A549 (cell line): ENCODE measurements at regions not wholly inside any gene's neighbourhood (a gene's known extent, or its start where the extent isn't known, plus 50 kb on each side); places are given as distances from the start of the nearest gene placed in this dataset.
"Not testable (repeated sequence)": the region's sequence is repeated elsewhere in the genome, so short reads cannot be mapped to it uniquely, and the experiment has no call there.

Experiments
- ATAC-seq, 2 experiments: fragments of 200-7000 bp in 1 of 2; fragments of >200 bp in 1 of 2; cut with Nextera tagmentation in 1 of 2; cut with Tn5 transposase in 1 of 2; 3 replicates each; pipeline versions ENCODE4 v1.8.0 to v1.9.1; 2018 to 2020; ENCODE audit warnings: mild to moderate bottlenecking in 1 of 2, moderate library complexity in 1 of 2
- CTCF ChIA-PET: fragments of 300-600 bp; sonication (Branson Sonifier 250); formaldehyde crosslinking; extraction: SDS; loops from one replicate; lab custom pipeline; 2021; ENCODE audit warnings: antibody characterized with exemption, inconsistent platforms; lab: Yijun Ruan, JAX
- POLR2A ChIA-PET: fragments of 350-600 bp; formaldehyde crosslinking; extraction: SDS; loops from one replicate; lab custom pipeline; 2021; ENCODE audit warnings: antibody characterized with exemption, inconsistent platforms; lab: Yijun Ruan, JAX
- DNase-seq, 2 experiments: peaks; one replicate each; pipeline versions ENCODE4 v3.0.0 to v3.0.0-alpha.2; 2011 to 2016; ENCODE audit warnings: low read depth in 1 of 2, low spot score in 1 of 2
- FAIRE-seq: peaks from 2 replicates; lab custom pipeline; 2011; peaks lifted over from hg19 to GRCh38; lab: Jason Lieb, UNC
- H3K27ac ChIP-seq, 2 experiments: fragments of >200 bp; sonication (Bioruptor Twin); formaldehyde crosslinking; 3 replicates each; pipeline ENCODE4 v1.5.1; 2016 to 2017
- H3K4me1 ChIP-seq: fragments of >200 bp; sonication (Bioruptor Twin); formaldehyde crosslinking; 3 replicates; pipeline ENCODE4 v1.6.1; 2016
- H3K4me2 ChIP-seq: fragments of >200 bp; sonication (Bioruptor Twin); formaldehyde crosslinking; 3 replicates; pipeline ENCODE4 v1.6.1; 2016
- H3K4me3 ChIP-seq: fragments of >200 bp; sonication (Bioruptor Twin); formaldehyde crosslinking; 3 replicates; pipeline ENCODE4 v1.5.1; 2016
- H3K9me3 ChIP-seq: fragments of >200 bp; sonication (Bioruptor Twin); formaldehyde crosslinking; 3 replicates; pipeline ENCODE4 v1.6.1; 2016
- BCL3 ChIP-seq: fragments of >200 bp; sonication (Bioruptor Twin); formaldehyde crosslinking; IDR thresholded peaks from 3 replicates; pipeline ENCODE4 v1.6.1; 2016
- BHLHE40 ChIP-seq: IDR thresholded peaks from 2 replicates; pipeline ENCODE4 v1.6.1; 2012; ENCODE audit warnings: low read depth, low read length, inconsistent platforms
- CBX8 ChIP-seq: fragments of 200-600 bp; sonication (generic); IDR thresholded peaks from 2 replicates; pipeline ENCODE4 v1.6.1; 2016
- CEBPB ChIP-seq, 2 experiments: fragments of >200 bp in 1 of 2; sonication (Bioruptor Twin) in 1 of 2; formaldehyde crosslinking in 1 of 2; IDR thresholded peaks; 2 replicates each; pipeline ENCODE4 v1.6.1; 2012 to 2016
- CHD4 ChIP-seq: fragments of 200-600 bp; sonication (generic); IDR thresholded peaks from 2 replicates; pipeline ENCODE4 v1.6.1; 2016; ENCODE audit warnings: antibody characterized with exemption, mild to moderate bottlenecking, borderline replicate concordance
- ELK1 ChIP-seq: fragments of 150-350 bp; IDR thresholded peaks from 2 replicates; pipeline ENCODE4 v1.6.1; 2014; ENCODE audit warnings: low read depth, mild to moderate bottlenecking, low read length
- EP300 ChIP-seq, 2 experiments: fragments of >200 bp; sonication (Bioruptor Twin); formaldehyde crosslinking; IDR thresholded peaks; 2 replicates in 1 of 2; 3 replicates in 1 of 2; pipeline ENCODE4 v1.6.1; 2016 to 2017
- ESRRA ChIP-seq: fragments of 150-350 bp; IDR thresholded peaks from 2 replicates; pipeline ENCODE4 v1.6.1; 2014; ENCODE audit warnings: mild to moderate bottlenecking, low read length, borderline replicate concordance
- FOSL2 ChIP-seq, 2 experiments: fragments of 450-650 bp in 1 of 2; fragments of >200 bp in 1 of 2; sonication (Bioruptor Twin) in 1 of 2; formaldehyde crosslinking; IDR thresholded peaks; 2 replicates each; pipeline versions ENCODE4 v1.5.0 to v1.6.1; 2016 to 2020; ENCODE audit warnings: mild to moderate bottlenecking in 1 of 2, moderate library complexity in 1 of 2
- FOXS1 ChIP-seq: fragments of 250-450 bp; sonication (Bioruptor Pico); IDR thresholded peaks from 2 replicates; pipeline ENCODE4 v1.5.0; 2020; ENCODE audit warnings: mild to moderate bottlenecking, moderate library complexity
- HDAC2 ChIP-seq: fragments of 200-600 bp; sonication (generic); IDR thresholded peaks from 2 replicates; pipeline ENCODE4 v1.6.1; 2016
- HEYL ChIP-seq: fragments of 250-450 bp; sonication (Bioruptor Pico); IDR thresholded peaks from 2 replicates; pipeline ENCODE4 v1.8.0; 2021; ENCODE audit warnings: mild to moderate bottlenecking, moderate library complexity
- JUN ChIP-seq, 2 experiments: fragments of >200 bp; sonication (Bioruptor Twin); formaldehyde crosslinking; IDR thresholded peaks; 2 replicates in 1 of 2; 3 replicates in 1 of 2; pipeline ENCODE4 v1.6.1; 2016 to 2017
- JUNB ChIP-seq: fragments of >200 bp; sonication (Bioruptor Twin); formaldehyde crosslinking; IDR thresholded peaks from 2 replicates; pipeline ENCODE4 v1.6.1; 2016
- KDM1A ChIP-seq: fragments of 200-600 bp; sonication (generic); IDR thresholded peaks from 2 replicates; pipeline ENCODE4 v1.6.1; 2016; ENCODE audit warnings: low read depth, mild to moderate bottlenecking
- KDM5A ChIP-seq: fragments of 200-600 bp; sonication (generic); IDR thresholded peaks from 2 replicates; pipeline ENCODE4 v1.6.1; 2016; ENCODE audit warnings: antibody characterized with exemption, mild to moderate bottlenecking
- MAFK ChIP-seq: fragments of 450-650 bp; IDR thresholded peaks from 2 replicates; pipeline ENCODE4 v1.6.1; 2014; ENCODE audit not compliant: partially characterized antibody
- MAX ChIP-seq: IDR thresholded peaks from 2 replicates; pipeline ENCODE4 v1.6.1; 2012
- RAD21 ChIP-seq, 2 experiments: fragments of >200 bp in 1 of 2; sonication (Bioruptor Twin) in 1 of 2; formaldehyde crosslinking in 1 of 2; IDR thresholded peaks in 1 of 2; conservative IDR thresholded peaks in 1 of 2; 2 replicates in 1 of 2; 3 replicates in 1 of 2; pipeline ENCODE4 v1.6.1; 2012 to 2018; ENCODE audit warnings: inconsistent platforms in 1 of 2
- RCOR1 ChIP-seq: fragments of 150-350 bp; IDR thresholded peaks from 2 replicates; pipeline ENCODE4 v1.6.1; 2014; ENCODE audit warnings: antibody characterized with exemption, low read length, low read depth
- RNF2 ChIP-seq: fragments of 200-600 bp; sonication (generic); IDR thresholded peaks from 2 replicates; pipeline ENCODE4 v1.6.1; 2016; ENCODE audit warnings: low read depth, mild to moderate bottlenecking, antibody characterized with exemption, moderate library complexity, borderline replicate concordance
- TP53 ChIP-seq: fragments of 250-450 bp; sonication (Bioruptor Pico); IDR thresholded peaks from 2 replicates; pipeline ENCODE4 v1.5.0; 2021; ENCODE audit warnings: mild to moderate bottlenecking, moderate library complexity
- USF2 ChIP-seq: fragments of 450-650 bp; IDR thresholded peaks from 2 replicates; pipeline ENCODE4 v1.6.1; 2014; ENCODE audit warnings: antibody characterized with exemption
- ZNF302 ChIP-seq: fragments of 250-450 bp; sonication (Bioruptor Pico); IDR thresholded peaks from 2 replicates; pipeline ENCODE4 v1.9.0; 2021; ENCODE audit warnings: inconsistent platforms, mild to moderate bottlenecking, moderate library complexity
- WGBS: methylation state at CpG from one replicate; pipeline ENCODE4 v1.1.6; 2017; ENCODE audit errors: missing lambda C conversion rate; 5-methylcytosine and 5-hydroxymethylcytosine counted together

DNA sequence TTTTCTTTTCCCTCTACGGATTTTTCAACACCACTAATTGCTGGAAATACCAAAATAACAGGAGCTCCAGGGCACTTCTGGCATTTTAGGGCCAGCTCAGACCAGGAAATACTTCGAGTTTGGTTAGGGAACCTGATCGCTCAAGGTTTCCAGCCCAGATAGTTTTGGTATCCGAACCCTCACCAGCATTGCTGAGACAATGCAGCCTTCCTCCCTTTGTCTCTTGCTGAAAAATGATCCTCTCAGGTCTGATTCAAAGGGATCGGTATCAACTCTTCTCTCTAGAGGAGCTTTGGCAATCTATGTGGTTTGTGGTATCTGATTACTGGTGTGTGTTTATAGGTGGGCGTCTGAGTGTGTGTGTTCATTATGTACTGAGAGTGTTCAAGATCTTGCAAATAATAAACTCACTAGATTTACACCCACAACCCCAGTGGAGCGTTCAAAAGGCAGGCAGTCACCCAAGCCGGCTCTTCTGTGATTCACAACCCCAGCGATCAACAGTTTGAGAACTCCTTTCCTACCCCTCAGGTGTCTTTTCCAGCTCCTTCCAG lies 122.8 kb upstream of the EGFLAM start:
- H3K4me3 ChIP-seq, result no peak overlapping the region
- no peak for DNase-seq
- TF ChIP-seq USF2 (no peak), ESRRA (no peak), KDM1A (no peak), EP300 (IDR thresholded peaks at IDR 0.05) (no peak), RAD21 (conservative IDR thresholded peaks at IDR 0.05 in 1 of 2, IDR thresholded peaks at IDR 0.05 in 1 of 2) (no peak), HDAC2 (no peak), CBX8 (no peak), RNF2 (no peak), MAFK (no peak), FOXS1 (CRISPR knock-in tag) (no peak), JUNB (no peak), FOSL2 (IDR thresholded peaks at IDR 0.05) (no peak), FOSL2 (CRISPR knock-in tag; IDR thresholded peaks at IDR 0.05) (no peak)
- TF ChIP-seq, all 56 proteins: peak for 0
- H3K4me1 ChIP-seq, result no peaks in the 10 kb centered on the region
- no peaks in the 10 kb centered on the region for H3K9me3 ChIP-seq
- ChIA-PET CTCF (interaction anchor here (1.1 to 1.2 kb wide), 2 partner anchors 28 to 722 kb away, joined by 3 to 4 read pairs; no protein-coding TSS in a partner anchor), POLR2A (no interaction called here)
- WGBS, result 28% methylated on average over 9 of the region's 9 CpGs
- no peak overlapping the region for H3K4me2 ChIP-seq
- no peak for ATAC-seq
- no peak for FAIRE-seq
- H3K27ac ChIP-seq, result no peak overlapping the region

DNA sequence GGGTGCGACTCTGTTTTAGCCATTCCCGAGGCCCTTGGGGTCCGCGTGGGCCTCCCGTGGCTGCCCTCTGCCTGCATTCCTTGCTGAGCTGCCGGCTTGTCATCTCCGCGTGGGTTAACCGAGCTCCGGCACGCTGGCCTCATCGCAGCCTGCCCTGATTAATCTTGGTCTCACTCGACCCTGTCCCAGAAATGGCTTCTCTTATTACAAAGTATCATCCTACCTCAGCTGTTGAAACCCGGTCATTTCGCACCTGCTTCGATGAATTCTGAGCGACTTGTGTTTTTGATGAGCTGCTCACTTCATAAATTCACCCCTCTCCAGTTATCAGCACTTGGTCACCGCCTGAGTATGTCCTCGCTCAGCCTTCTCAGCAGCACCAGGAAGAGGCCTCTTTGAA lies 123.5 kb upstream of the EGFLAM start:
- TF ChIP-seq MAFK, result no peak
- H3K4me2 ChIP-seq, result no peak overlapping the region
- no peak for FAIRE-seq
- H3K27ac ChIP-seq, result no peak overlapping the region
- no peak for ATAC-seq
- H3K4me3 ChIP-seq, result no peak overlapping the region
- ChIA-PET CTCF (interaction anchor here (1.1 to 1.2 kb wide), 2 partner anchors 27 to 721 kb away, joined by 3 to 4 read pairs; no protein-coding TSS in a partner anchor), POLR2A (no interaction called here)
- DNase-seq, result no peak
- no peaks in the 10 kb centered on the region for H3K9me3 ChIP-seq
- no peaks in the 10 kb centered on the region for H3K4me1 ChIP-seq
- 59% methylated on average over 19 of the region's 19 CpGs for WGBS

GRCh38 chr5:38134294-38134693 lies 124.1 kb upstream of the EGFLAM start:
- FAIRE-seq, DNase-seq, H3K9me3 ChIP-seq, H3K27ac ChIP-seq, POLR2A ChIA-PET, H3K4me2 ChIP-seq, H3K4me3 ChIP-seq, H3K4me1 ChIP-seq, ATAC-seq: not testable (repeated sequence)
- 4% methylated on average over 1 of the region's 1 CpG for WGBS
- CTCF ChIA-PET, result interaction anchor here (0.6 kb wide), 1 partner anchor 19 kb away, joined by 3 read pairs; no protein-coding TSS in a partner anchor

- ChIA-PET CTCF (no interaction called here), POLR2A (no interaction called here)
- H3K4me2 ChIP-seq, result no peak overlapping the region
- H3K27ac ChIP-seq, result no peak overlapping the region
- WGBS, result 20% methylated on average over 4 of the region's 4 CpGs
- DNase-seq, result no peak
- H3K4me1 ChIP-seq, result no peaks in the 10 kb centered on the region
- H3K9me3 ChIP-seq, result no peaks in the 10 kb centered on the region
- TF ChIP-seq TP53 (CRISPR knock-in tag) (no peak), RAD21 (conservative IDR thresholded peaks at IDR 0.05 in 1 of 2, IDR thresholded peaks at IDR 0.05 in 1 of 2) (no peak), BCL3 (no peak), EP300 (IDR thresholded peaks at IDR 0.05) (no peak), JUN (IDR thresholded peaks at IDR 0.05) (no peak), ZNF302 (CRISPR knock-in tag) (no peak), FOXS1 (CRISPR knock-in tag) (no peak), CBX8 (no peak), RNF2 (no peak), KDM5A (no peak), KDM1A (no peak), MAX (no peak), MAFK (no peak), RCOR1 (no peak), ELK1 (no peak), BHLHE40 (no peak), CHD4 (no peak), CEBPB (IDR thresholded peaks at IDR 0.05) (no peak), HEYL (CRISPR knock-in tag) (no peak)
- no peak for ATAC-seq
- no peak overlapping the region for H3K4me3 ChIP-seq
- no peak for FAIRE-seq
Observed at GRCh38 chr5:38131686-38132085, 126.7 kb upstream of the EGFLAM start.
